Heart right ventricle (tissue), 16 donors: ENCODE measurements at regions not wholly inside any gene's neighbourhood (a gene's known extent, or its start where the extent isn't known, plus 50 kb on each side); places are given as distances from the start of the nearest gene placed in this dataset.
"Not testable (repeated sequence)": the region's sequence is repeated elsewhere in the genome, so short reads cannot be mapped to it uniquely, and the experiment has no call there.

Experiments used
- ATAC-seq, 8 donors: fragments of 200-7000 bp; cut with Tn5 transposase; one replicate each; pipeline ENCODE4 v1.9.1; 2020; ENCODE audit warnings: mild to moderate bottlenecking in 8 of 8, moderate library complexity in 8 of 8, moderate number of reproducible peaks in 1 of 8
- DNase-seq, 2 donors: peaks; one replicate each; pipeline ENCODE4 v3.0.0-alpha.2; 2020
- H3K27ac ChIP-seq, 10 donors: fragments of 200-600 bp; sonication (generic) in 2 of 10; one replicate each; pipeline versions ENCODE4 v1.5.0 to v1.8.0; 2020 to 2022; ENCODE audit warnings: mild to moderate bottlenecking in 3 of 10
- H3K27me3 ChIP-seq, 7 donors: fragments of 200-600 bp; one replicate each; pipeline ENCODE4 v1.8.0; 2021 to 2022; ENCODE audit warnings: mild to moderate bottlenecking in 2 of 7
- H3K36me3 ChIP-seq, 9 donors: fragments of 200-600 bp; sonication (generic) in 1 of 9; one replicate each; pipeline versions ENCODE4 v1.5.0 to v1.8.0; 2020 to 2022; ENCODE audit warnings: mild to moderate bottlenecking in 2 of 9
- H3K4me1 ChIP-seq, 9 donors: fragments of 200-600 bp; sonication (generic) in 1 of 9; one replicate each; pipeline versions ENCODE4 v1.5.0 to v1.8.0; 2020 to 2022; ENCODE audit warnings: mild to moderate bottlenecking in 4 of 9
- H3K4me3 ChIP-seq, 10 donors: fragments of 200-600 bp; sonication (generic) in 2 of 10; one replicate each; pipeline versions ENCODE4 v1.5.0 to v1.8.0; 2020 to 2022; ENCODE audit warnings: mild to moderate bottlenecking in 7 of 10, moderate library complexity in 2 of 10
- H3K9me3 ChIP-seq, 11 donors: fragments of 200-600 bp in 10 of 11; sonication (generic) in 2 of 11; one replicate each; pipeline versions ENCODE4 v1.5.0 to v1.8.0; 2013 to 2022; ENCODE audit warnings: mild to moderate bottlenecking in 2 of 11, control low read depth in 1 of 11, moderate library complexity in 1 of 11
- CTCF ChIP-seq, 9 donors: fragments of 200-600 bp; sonication (generic) in 2 of 9; IDR thresholded peaks; one replicate each; pipeline versions ENCODE4 v1.5.0 to v1.8.0; 2021 to 2022; ENCODE audit warnings: antibody characterized with exemption in 9 of 9, mild to moderate bottlenecking in 5 of 9, moderate library complexity in 1 of 9
- WGBS, 2 donors: extraction: QIAGEN DNeasy Blood & Tissue Kit; methylation state at CpG; one replicate each; pipeline ENCODE4 v1.1.7; 2013; ENCODE audit warnings: inconsistent platforms in 1 of 2; 5-methylcytosine and 5-hydroxymethylcytosine counted together
- intact Hi-C, 10 donors: fragments of 100-400 bp; cut with DNase I; formaldehyde crosslinking; loops; one replicate each; pipeline versions ENCODE4 v1.11.1 to v1.14.2; 2022
- donor health status: Arrhythmogenic right ventricular cardiomyopathy.
- donor health status: ischemic (EF 13 %, LVEDD 7.1; RV severe dilation, severe dysfunction).
- donor health status: healthy with polysubstance abuse.
- donor health status: DM: no; HTN: yes; CAD: no.
- donor health status: DM: no; HTN: no; CAD: no.
- donor health status: ischemic (EF 25% LVEDD 6.9; RV normal size, moderate dysfunction).
- donor health status: ischemic (EF 25% LVEDD 5.7; RV mildly dilated, moderate dysfunction).
- donor health status: healthy.
- donor health status: DM: yes; HTN: yes; CAD: no.
- donor health status: Ischemic cardiomyopathy.
- donor health status: ischemic (EF 35%, LVEDD 5.7; RV mildly dilated, moderate dysfunction).
- donor health status: nonischemic (EF 11% LVEDD 7.7; RV severe dilation, severe dysfunction).
- donor health status: DM: yes; HTN: yes; CAD: no.
- donor health status: PGD.
- donor health status: ischemic (EF 29% LVEDD 5.4; RV normal size, mild dysfunction).
- donor health status: nonischemic (EF 23%, LVEDD 6.1; RV moderate dilation, normal function).

- ATAC-seq: no peak
- H3K36me3 ChIP-seq: no peaks in the 10 kb centered on the region
Observed at GRCh38 chr2:21836261-21836660, 712.5 kb downstream of the TDRD15 start.

DNA sequence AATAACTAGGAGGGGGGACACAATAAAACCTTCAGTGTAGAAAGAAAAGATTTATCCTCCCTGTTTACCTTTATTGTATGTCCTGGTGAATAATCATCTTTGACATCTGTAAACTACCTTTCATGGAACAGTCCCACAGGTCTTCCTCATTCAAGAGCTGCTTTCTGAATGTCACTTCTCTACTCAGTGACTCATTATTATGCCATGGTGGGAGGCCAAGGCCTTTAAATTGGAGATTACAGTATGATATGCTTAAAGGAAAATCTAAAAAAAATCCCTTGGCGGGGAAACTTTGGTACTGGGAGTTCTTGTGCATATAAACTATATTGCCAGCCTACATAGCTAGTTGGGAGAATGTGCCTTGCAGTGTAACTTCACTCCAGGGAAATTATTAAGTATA is 713.0 kb downstream of the TDRD15 start:
- Histone ChIP-seq H3K4me3 (no peak overlapping the region), H3K9me3 (no peaks in the 10 kb centered on the region), H3K36me3 (no peaks in the 10 kb centered on the region), H3K27me3 (no peaks in the 10 kb centered on the region), H3K27ac (no peak overlapping the region), H3K4me1 (no peaks in the 10 kb centered on the region)
- WGBS, 2 donors: 85% methylated on average over 1 of the region's 1 CpG
- ATAC-seq: no peak
- intact Hi-C loops: no loop called here
- DNase-seq: no peak
- TF ChIP-seq CTCF (IDR thresholded peaks at IDR 0.05): no peak

More at GRCh38 chr2:21836261-21836660, 712.5 kb downstream of the TDRD15 start:
- TF ChIP-seq CTCF (IDR thresholded peaks at IDR 0.05): no peak
- Histone ChIP-seq H3K9me3 (no peaks in the 10 kb centered on the region), H3K27me3 (no peaks in the 10 kb centered on the region), H3K4me1 (no peaks in the 10 kb centered on the region), H3K4me3 (no peak overlapping the region), H3K27ac (no peak overlapping the region)
- DNase-seq: no peak
- 74 to 76% methylated on average over 3 of the region's 3 CpGs for WGBS, 2 donors
- intact Hi-C loops: no loop called here

GRCh38 chr2:21837168-21837960 is 713.6 kb downstream of the TDRD15 start:
- H3K4me1 ChIP-seq: no peaks in the 10 kb centered on the region
- H3K27ac ChIP-seq: no peak overlapping the region
- H3K27me3 ChIP-seq: no peaks in the 10 kb centered on the region
- WGBS, 2 donors: 59 to 73% methylated on average over 5 of the region's 5 CpGs
- H3K4me3 ChIP-seq: no peak overlapping the region
- H3K9me3 ChIP-seq: no peaks in the 10 kb centered on the region
- H3K36me3 ChIP-seq: no peaks in the 10 kb centered on the region
- intact Hi-C loops: no loop called here
- peak in 1 of 8 donors; percentile 33 for ATAC-seq
- DNase-seq: no peak
- no peak for TF ChIP-seq CTCF (IDR thresholded peaks at IDR 0.05)

- Histone ChIP-seq H3K4me3 (no peak overlapping the region), H3K27me3 (no peaks in the 10 kb centered on the region), H3K4me1 (no peaks in the 10 kb centered on the region), H3K36me3 (no peaks in the 10 kb centered on the region), H3K27ac (no peak overlapping the region), H3K9me3 (no peaks in the 10 kb centered on the region)
- no peak for TF ChIP-seq CTCF (IDR thresholded peaks at IDR 0.05)
- no peak for ATAC-seq
- DNase-seq: no peak
- intact Hi-C loops: no loop called here
- WGBS, 2 donors: 69 to 82% methylated on average over 3 of the region's 3 CpGs
Observed at GRCh38 chr2:21841341-21841740, 717.6 kb downstream of the TDRD15 start.

DNA sequence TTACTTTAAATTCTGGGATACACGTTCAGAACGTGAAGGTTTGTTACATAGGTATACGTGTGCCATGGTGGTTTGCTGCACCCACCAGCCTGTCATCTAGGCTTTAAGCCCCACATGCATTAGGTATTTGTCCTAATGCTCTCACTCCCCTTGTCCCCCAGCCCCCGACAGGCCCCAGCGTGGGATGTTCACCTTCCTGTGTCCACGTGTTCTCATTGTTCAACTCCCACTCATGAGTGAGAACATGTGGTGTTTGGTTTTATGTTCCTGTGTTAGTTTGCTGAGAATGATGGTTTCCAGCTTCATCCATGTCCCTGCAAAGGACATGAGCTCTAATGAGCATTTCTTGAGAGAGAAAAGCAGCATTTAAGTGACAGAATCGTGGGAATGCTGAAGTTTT is 726.6 kb downstream of the TDRD15 start:
- 64 to 72% methylated on average over 7 of the region's 7 CpGs for WGBS, 2 donors
- H3K27ac ChIP-seq, H3K4me1 ChIP-seq, H3K27me3 ChIP-seq, ATAC-seq, DNase-seq, H3K9me3 ChIP-seq, H3K4me3 ChIP-seq, H3K36me3 ChIP-seq, intact Hi-C loops: not testable (repeated sequence)
